ENCODE measurements at regions not wholly inside any gene's neighbourhood (a gene's known extent, or its start where the extent isn't known, plus 50 kb on each side); places are given as distances from the start of the nearest gene placed in this dataset.

DNA sequence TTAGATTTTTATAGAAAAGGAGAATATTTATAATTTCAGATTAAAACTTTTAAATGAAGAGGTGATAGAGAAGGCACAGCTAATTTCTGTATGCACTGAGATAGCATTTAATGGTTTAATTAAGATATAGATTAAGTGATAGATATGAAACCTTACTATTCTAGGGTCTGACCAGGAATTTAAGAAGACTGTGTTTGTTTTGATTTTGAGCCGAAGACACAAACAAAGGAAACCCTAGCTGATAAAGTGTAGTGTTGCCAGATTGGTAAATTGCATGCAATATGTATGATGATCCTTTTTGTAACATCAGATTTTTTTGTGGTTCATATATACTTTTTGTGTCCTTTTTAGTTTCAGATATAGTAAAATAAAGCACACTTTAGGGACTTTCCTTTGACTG is 141.8 kb downstream of the ZPLD1 start:
- H3K36me3 Mint-ChIP-seq (ENCODE audit: low read depth): no peaks in the 10 kb centered on the region
- no peaks in the 10 kb centered on the region for H3K9me3 Mint-ChIP-seq
- no peaks in the 10 kb centered on the region for H3K4me1 Mint-ChIP-seq (ENCODE audit: low read depth)
- H3K4me3 Mint-ChIP-seq: no peak overlapping the region
- no peak overlapping the region for H3K27ac Mint-ChIP-seq
- DNase-seq: no peak
- no peaks in the 10 kb centered on the region for H3K27me3 Mint-ChIP-seq

DNA sequence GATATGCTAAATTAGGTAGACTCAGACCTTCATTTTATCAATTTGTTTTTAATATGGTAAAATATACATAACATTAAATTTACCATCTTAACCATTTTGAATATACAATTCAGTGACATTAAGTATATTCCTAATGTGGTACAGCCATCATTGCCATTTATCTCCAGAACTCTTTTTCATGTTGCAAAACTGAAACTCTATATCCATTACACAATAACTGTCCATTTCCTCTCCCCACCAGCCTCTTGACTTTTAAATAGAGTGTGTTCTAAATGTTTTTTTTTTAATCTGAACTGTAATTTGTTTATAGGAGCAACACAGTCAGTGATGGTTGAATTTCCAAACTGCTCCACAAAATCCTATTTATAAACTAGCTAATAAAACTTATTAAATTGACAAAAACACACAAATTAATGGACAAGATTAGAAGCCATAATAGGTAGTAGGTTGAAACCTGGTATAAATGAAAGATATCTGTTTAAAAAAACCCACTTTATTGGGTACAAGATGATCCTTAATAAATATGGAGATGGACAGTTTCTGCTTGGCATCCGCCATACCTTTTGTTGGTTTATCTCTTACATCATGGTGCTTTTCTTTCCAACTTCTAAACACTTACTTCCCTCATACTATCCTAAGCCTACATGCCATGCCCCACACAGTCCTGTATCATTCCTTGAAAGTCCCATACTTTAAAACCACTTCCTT is 142.4 kb downstream of the ZPLD1 start:
- H3K27ac Mint-ChIP-seq: no peak overlapping the region
- no peaks in the 10 kb centered on the region for H3K4me1 Mint-ChIP-seq (ENCODE audit: low read depth)
- no peak overlapping the region for H3K4me3 Mint-ChIP-seq
- DNase-seq: no peak
- H3K9me3 Mint-ChIP-seq: no peaks in the 10 kb centered on the region
- no peaks in the 10 kb centered on the region for H3K27me3 Mint-ChIP-seq
- H3K36me3 Mint-ChIP-seq (ENCODE audit: low read depth): no peaks in the 10 kb centered on the region

DNA sequence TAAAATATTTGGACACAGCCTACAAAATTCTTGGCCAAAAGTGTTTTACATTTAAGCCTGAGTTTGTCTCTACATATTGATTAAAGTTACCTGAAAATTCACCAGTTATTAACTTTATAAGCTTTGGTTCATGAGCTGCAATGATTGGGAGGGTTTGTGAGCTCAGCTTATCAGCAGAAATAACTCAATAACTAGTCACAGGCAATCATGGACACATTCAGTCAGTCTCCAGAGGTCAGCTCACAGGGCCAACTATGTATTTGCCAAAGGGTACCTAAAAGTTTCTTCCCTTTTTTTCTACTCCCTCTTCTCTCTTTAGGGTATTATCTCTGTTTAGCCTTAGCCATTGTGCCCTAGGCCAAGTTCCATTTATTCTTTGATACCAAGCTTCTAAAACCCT is 145.9 kb downstream of the ZPLD1 start:
- Mint-ChIP-seq H3K9me3 (no peaks in the 10 kb centered on the region), H3K27ac (no peak overlapping the region), H3K4me1 (ENCODE audit: low read depth) (no peaks in the 10 kb centered on the region), H3K4me3 (no peak overlapping the region), H3K27me3 (peaks cover 2% of the 10 kb centered on the region), H3K36me3 (ENCODE audit: low read depth) (no peaks in the 10 kb centered on the region)
- DNase-seq: no peak

DNA sequence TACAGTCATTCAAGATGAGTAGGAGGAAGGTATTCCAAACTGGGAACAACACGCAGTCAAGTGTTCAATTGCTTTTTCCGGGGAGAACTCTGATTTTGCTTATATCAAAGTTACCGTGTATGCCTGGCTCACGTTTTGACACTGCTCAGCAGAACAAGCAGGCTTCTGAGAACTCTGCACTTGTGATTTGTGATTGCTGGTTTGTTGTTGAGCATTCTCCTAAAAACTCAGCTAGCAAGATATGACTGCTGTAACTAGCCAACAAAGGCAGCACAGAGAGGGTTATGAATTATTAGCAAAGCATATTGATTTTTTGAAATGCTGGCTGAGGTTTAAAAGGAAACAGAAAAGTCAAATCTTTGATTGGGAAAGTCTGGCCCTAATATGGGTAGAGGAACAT is 151.7 kb downstream of the ZPLD1 start:
- H3K9me3 Mint-ChIP-seq: peaks cover 6% of the 10 kb centered on the region
- no peak overlapping the region for H3K27ac Mint-ChIP-seq
- H3K4me1 Mint-ChIP-seq (ENCODE audit: low read depth): no peaks in the 10 kb centered on the region
- H3K36me3 Mint-ChIP-seq (ENCODE audit: low read depth): no peaks in the 10 kb centered on the region
- peaks cover 2% of the 10 kb centered on the region for H3K27me3 Mint-ChIP-seq
- DNase-seq: no peak
- H3K4me3 Mint-ChIP-seq: no peak overlapping the region

DNA sequence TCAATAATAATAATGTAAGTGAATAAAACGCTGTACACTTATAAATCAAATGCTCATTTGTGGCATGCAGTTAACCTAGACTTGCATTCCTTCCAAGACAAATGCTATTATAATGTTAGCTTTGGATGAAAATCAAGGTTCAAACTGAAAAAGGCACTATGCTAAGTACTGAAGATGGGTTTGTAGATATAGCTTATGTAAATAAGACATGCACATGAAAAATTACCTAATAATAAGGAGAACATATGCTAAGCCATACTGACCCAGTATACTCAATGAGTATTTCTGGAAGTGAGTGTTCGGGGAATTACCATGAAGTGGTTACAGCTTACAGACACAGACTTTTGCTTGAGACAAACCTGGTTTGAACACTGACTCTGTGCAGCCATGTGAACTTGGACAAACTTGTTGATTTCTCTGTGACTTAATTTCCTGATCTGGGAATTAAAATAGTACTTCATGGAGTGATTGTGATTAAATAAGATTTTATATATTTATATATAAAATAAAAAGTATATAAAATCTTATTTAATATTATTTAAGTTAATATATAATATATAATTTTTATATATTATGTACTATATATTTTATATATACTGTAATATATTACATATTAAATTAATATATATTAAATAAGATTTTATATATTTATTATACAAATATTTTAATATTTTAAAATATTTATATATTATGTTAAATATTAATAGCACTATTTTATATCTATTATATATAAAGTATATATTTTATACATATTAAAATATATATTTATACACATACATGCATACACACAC is 159.2 kb downstream of the ZPLD1 start:
- Mint-ChIP-seq H3K9me3 (peaks cover 6% of the 10 kb centered on the region), H3K4me3 (no peak overlapping the region), H3K36me3 (ENCODE audit: low read depth) (no peaks in the 10 kb centered on the region), H3K27me3 (peaks cover 2% of the 10 kb centered on the region), H3K4me1 (ENCODE audit: low read depth) (no peaks in the 10 kb centered on the region), H3K27ac (no peak overlapping the region)
- DNase-seq: no peak

DNA sequence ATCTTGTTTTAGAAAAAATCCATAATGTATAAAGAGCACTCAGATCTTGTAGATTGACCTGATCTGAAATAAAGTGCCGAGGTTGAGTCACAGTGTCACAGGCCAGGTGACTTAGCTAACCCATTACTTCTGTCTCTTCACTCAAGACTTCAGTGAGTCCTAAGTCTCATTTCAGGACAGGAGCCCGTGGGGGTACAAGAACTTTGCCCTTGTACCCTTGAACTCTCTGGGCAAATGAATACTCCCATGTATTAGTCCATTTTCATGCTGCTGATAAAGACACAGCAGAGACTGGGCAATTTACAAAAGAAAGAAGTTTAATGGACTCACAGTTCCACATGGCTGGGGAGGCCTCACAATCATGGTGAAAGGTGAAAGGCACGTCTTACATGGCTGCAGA is 160.2 kb downstream of the ZPLD1 start:
- H3K9me3 Mint-ChIP-seq: peaks cover 6% of the 10 kb centered on the region
- peaks cover 2% of the 10 kb centered on the region for H3K27me3 Mint-ChIP-seq
- no peaks in the 10 kb centered on the region for H3K36me3 Mint-ChIP-seq (ENCODE audit: low read depth)
- H3K4me1 Mint-ChIP-seq (ENCODE audit: low read depth): no peaks in the 10 kb centered on the region
- no peak for DNase-seq
- H3K4me3 Mint-ChIP-seq: no peak overlapping the region
- H3K27ac Mint-ChIP-seq: no peak overlapping the region

DNA sequence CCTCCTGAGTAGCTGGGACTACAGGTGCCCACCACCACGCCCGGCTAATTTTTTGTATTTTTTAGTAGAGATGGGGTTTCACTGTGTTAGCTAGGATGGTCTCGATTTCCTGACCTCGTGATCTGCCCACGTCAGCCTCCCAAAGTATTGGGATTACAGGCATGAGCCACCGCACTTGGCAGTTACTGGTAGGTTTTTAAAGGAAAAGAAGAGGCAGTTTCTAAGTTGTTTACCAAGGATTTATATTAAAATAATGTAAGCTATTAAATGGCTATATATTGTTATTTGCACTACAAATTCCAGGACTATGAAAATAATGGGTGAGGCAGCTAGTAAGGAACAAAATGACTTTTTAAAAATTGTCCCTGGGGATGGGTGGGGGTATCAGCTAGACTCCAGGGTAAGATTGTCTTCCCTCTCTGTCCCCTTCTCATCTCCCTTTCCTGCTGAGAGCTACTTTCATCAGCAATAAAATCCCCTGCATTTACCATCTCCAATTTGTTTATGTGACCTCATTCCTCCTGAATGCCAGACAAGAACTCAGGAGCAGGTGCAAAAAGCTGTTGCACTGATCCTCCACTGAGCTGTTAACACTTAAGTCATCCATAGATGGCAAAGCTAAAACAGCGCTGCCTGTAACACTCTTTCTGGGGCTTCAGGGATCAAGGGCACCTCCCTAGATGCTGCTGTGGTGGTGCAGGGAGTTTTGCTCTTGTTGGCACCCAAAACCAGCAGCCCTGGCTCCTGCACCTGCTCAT is 165.2 kb downstream of the ZPLD1 start:
- no peak overlapping the region for H3K27ac Mint-ChIP-seq
- peaks cover 4% of the 10 kb centered on the region for H3K27me3 Mint-ChIP-seq
- no peak overlapping the region for H3K4me3 Mint-ChIP-seq
- H3K36me3 Mint-ChIP-seq (ENCODE audit: low read depth): no peaks in the 10 kb centered on the region
- no peaks in the 10 kb centered on the region for H3K4me1 Mint-ChIP-seq (ENCODE audit: low read depth)
- DNase-seq: no peak
- no peaks in the 10 kb centered on the region for H3K9me3 Mint-ChIP-seq

DNA sequence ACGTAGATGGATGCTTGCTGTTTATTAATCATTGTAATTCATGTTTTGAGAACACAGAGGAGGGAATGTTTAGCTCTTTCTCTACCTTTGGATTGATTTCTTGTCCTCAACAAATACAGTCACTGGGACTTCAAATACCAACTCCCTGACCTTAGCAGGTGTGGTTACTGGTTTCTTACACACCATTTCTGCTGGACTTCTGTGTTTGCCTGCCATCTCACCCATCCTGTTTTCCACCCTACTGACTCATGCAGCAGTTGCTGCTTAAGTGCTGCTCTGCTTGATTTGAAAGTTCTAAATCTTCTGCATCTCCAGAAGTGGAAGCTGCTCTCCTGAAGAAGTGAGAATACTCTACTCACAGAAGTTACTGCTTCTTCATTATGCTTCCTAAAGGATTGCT is 170.3 kb downstream of the ZPLD1 start:
- no peaks in the 10 kb centered on the region for H3K4me1 Mint-ChIP-seq (ENCODE audit: low read depth)

DNA sequence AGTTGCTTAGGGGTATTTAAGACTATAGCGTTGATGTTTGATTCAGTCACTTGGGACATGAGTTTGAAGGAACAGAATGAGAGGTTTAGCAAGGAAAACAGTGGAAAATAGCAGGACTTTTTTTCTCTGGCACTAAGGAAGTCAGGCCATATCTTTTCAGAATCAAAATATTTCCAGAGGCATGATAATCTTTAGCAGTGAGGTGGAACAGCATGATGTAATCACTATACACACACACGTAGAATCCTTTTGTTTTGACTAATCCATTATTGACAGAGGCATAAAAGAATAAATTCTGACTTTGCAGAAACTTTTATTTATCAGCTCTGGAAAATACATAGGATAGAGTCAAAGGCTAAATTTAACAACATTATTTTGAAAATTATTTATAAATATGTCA is 174.1 kb downstream of the ZPLD1 start:
- no peaks in the 10 kb centered on the region for H3K36me3 Mint-ChIP-seq (ENCODE audit: low read depth)
- H3K4me3 Mint-ChIP-seq: no peak overlapping the region
- no peak for DNase-seq
- H3K9me3 Mint-ChIP-seq: no peaks in the 10 kb centered on the region
- no peak overlapping the region for H3K27ac Mint-ChIP-seq
- no peaks in the 10 kb centered on the region for H3K27me3 Mint-ChIP-seq
- no peaks in the 10 kb centered on the region for H3K4me1 Mint-ChIP-seq (ENCODE audit: low read depth)

More for the DNA sequence above, 170.3 kb downstream of the ZPLD1 start:
- H3K27ac Mint-ChIP-seq: no peak overlapping the region
- H3K27me3 Mint-ChIP-seq: peaks cover 4% of the 10 kb centered on the region
- H3K9me3 Mint-ChIP-seq: no peaks in the 10 kb centered on the region
- DNase-seq: no peak
- H3K4me3 Mint-ChIP-seq: no peak overlapping the region
- H3K36me3 Mint-ChIP-seq (ENCODE audit: low read depth): no peaks in the 10 kb centered on the region

DNA sequence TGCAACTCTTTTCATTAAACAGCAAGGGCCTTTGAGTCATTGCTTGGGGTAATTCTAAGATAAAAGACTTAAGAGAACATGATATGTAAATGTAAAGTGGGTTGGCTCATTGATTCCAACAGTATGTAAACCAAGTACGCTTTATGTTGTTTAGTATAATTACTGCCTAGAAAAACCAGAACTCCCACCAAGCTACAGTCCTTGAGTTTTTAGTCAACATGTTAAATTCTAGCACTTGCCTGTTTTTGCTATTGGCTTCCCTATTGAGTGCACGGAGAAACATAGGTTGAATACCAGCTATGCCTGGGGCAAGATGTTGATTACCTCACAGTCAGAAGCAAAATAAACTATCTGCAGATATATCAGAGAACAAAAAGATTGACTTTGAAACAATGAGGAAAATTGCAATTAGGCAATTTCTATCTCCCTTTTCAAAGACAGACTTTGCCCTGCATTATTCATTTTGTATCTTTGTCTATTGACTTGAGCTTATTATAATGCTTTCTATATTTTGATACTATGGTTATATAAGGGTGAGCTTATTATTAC is 179.3 kb downstream of the ZPLD1 start:
- Mint-ChIP-seq H3K36me3 (ENCODE audit: low read depth) (no peaks in the 10 kb centered on the region), H3K4me1 (ENCODE audit: low read depth) (no peaks in the 10 kb centered on the region), H3K27ac (no peak overlapping the region), H3K9me3 (no peaks in the 10 kb centered on the region), H3K4me3 (no peak overlapping the region), H3K27me3 (no peaks in the 10 kb centered on the region)
- no peak for DNase-seq

DNA sequence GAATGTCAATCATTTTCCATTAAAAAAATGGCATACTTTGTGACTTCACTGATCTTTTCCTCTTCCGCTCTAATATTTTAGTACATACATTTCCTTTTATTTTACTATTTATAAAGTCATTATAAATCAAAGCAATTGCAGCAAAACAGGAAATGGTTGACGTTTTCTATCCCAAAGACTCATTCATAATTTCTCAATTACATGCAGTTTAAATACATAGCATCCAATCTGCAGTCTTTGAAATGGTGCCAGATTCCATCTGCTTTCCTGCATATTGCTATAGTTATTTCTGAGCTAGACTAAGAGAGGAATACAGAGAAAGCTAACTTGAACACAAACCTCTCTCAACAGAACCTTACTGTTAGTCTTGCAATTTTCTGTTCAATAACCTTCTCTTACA is 179.8 kb downstream of the ZPLD1 start:
- H3K27ac Mint-ChIP-seq: no peak overlapping the region
- H3K4me1 Mint-ChIP-seq (ENCODE audit: low read depth): no peaks in the 10 kb centered on the region
- no peaks in the 10 kb centered on the region for H3K36me3 Mint-ChIP-seq (ENCODE audit: low read depth)
- H3K9me3 Mint-ChIP-seq: no peaks in the 10 kb centered on the region
- DNase-seq: no peak
- H3K4me3 Mint-ChIP-seq: no peak overlapping the region
- no peaks in the 10 kb centered on the region for H3K27me3 Mint-ChIP-seq

DNA sequence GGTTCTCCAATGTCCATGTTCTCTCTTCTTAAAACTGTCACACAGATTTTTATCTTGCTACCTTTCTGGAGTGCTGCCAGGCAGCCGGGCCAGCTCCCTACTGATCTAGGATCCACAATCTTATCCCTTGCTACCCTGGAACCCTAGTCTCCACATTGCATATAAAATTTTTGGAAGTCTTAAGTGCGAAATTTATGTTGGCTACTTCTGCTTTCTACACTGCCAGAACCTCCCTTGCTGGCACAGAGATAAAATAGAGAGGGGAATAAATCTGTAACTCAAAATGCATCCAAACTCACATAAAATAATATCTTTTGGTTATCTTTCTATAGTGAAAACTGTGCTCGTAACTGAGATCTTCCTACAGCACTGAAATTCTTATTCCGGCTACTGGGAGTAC is 182.6 kb downstream of the ZPLD1 start:
- Mint-ChIP-seq H3K36me3 (ENCODE audit: low read depth) (no peaks in the 10 kb centered on the region), H3K27me3 (peaks cover 5% of the 10 kb centered on the region), H3K9me3 (no peaks in the 10 kb centered on the region), H3K27ac (no peak overlapping the region), H3K4me1 (ENCODE audit: low read depth) (no peaks in the 10 kb centered on the region), H3K4me3 (no peak overlapping the region)
- no peak for DNase-seq

DNA sequence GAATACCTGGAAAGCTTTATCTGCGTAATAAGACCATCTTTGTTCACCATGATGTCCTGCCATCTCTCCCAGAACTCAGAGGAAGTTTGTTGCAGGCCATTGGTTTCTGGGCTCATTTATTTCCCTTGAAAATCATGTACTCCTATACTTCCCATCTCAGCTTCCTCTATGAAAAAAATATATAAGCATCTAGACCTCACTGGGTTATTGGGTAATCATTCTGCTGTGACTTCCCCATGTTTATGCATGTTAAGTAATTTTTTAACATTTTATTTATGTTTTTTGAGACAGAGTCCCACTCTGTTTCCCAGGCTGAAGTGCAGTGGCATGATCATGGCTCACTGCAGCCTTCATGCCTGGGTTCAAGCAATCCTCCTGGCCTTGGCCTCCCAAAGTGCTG is 184.5 kb downstream of the ZPLD1 start:
- Mint-ChIP-seq H3K27me3 (peaks cover 5% of the 10 kb centered on the region), H3K36me3 (ENCODE audit: low read depth) (no peaks in the 10 kb centered on the region), H3K4me1 (ENCODE audit: low read depth) (no peaks in the 10 kb centered on the region), H3K27ac (no peak overlapping the region), H3K4me3 (no peak overlapping the region), H3K9me3 (no peaks in the 10 kb centered on the region)
- DNase-seq: no peak

DNA sequence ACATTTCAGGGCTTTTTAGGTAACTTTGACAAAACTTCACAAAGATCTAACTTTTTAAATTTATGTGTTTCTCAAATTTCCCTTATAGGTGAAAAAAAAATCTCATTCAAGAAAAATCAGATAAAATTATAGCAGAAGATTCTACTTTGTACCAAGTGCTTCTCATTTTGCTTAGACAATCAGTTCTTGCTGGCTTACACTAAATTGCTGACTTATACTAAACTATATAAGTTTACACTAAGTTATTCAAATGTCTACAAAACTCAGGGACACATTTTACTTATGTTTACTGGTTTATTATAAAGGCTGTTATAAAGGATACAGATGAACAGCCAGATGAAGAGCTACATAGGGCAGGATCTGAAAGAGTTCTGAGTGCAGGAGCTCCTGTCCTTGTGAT is 195.1 kb downstream of the ZPLD1 start:
- Mint-ChIP-seq H3K9me3 (peaks cover 5% of the 10 kb centered on the region), H3K4me1 (ENCODE audit: low read depth) (no peaks in the 10 kb centered on the region), H3K27me3 (no peaks in the 10 kb centered on the region), H3K36me3 (ENCODE audit: low read depth) (no peaks in the 10 kb centered on the region), H3K4me3 (no peak overlapping the region), H3K27ac (no peak overlapping the region)
- DNase-seq: no peak

DNA sequence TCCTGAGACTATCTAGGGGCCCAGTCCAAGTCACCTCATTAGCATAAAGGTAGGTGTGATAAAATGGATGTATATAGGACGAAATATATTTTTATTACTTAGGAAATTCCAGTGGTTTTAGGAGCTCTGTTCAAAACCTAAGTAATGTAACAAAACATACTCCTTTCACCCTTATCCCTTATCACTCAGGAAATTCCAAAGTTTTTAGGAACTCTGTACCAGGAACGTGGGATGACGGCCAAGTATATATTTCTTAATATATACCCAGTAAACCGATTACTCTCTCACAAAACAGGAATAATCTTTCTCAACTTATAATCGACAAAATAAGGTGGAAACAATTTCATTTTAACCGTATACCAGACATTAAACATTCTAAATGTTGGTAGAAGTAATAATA is 195.7 kb downstream of the ZPLD1 start:
- no peaks in the 10 kb centered on the region for H3K27me3 Mint-ChIP-seq
- no peaks in the 10 kb centered on the region for H3K4me1 Mint-ChIP-seq (ENCODE audit: low read depth)

More for the DNA sequence above, 195.7 kb downstream of the ZPLD1 start:
- H3K27ac Mint-ChIP-seq: no peak overlapping the region
- peaks cover 5% of the 10 kb centered on the region for H3K9me3 Mint-ChIP-seq
- no peaks in the 10 kb centered on the region for H3K36me3 Mint-ChIP-seq (ENCODE audit: low read depth)
- DNase-seq: no peak
- no peak overlapping the region for H3K4me3 Mint-ChIP-seq

Data from activated T-cell treated with anti-CD3 and anti-CD28 coated beads, Interleukin-2, amount 50 U/mL, for 24 hours (primary cell).